ENCODE measurements at regions not wholly inside any gene's neighbourhood (a gene's known extent, or its start where the extent isn't known, plus 50 kb on each side); places are given as distances from the start of the nearest gene placed in this dataset.

DNA sequence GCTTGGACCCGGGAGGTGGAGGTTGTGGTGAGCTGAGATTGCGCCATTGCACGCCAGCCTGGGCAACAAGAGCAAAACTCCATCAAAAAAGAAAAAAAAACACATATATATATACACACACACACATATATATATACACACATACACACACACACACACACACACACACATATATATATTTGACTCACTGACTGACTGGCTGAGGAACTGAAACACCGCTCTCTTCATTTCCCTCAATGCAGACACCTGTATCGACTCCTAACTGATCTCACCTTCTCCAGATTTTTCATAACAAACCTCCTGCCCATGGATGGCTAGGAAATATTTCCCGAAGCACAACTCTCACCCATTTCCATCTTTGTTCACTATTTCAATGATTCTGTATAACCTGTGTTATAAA lies 140.7 kb upstream of the ANO3 start:
- H3K9me3 ChIP-seq (ENCODE audit: control extremely low read depth in 1 of 5, control insufficient read depth in 4 of 5, insufficient read depth in 2 of 5, low read depth in 1 of 5, low read length in 4 of 5), result no peaks in the 10 kb centered on the region
- H3K4me1 ChIP-seq (ENCODE audit: control extremely low read depth in 1 of 4, control insufficient read depth in 4 of 4, insufficient read depth in 4 of 4, low read length in 3 of 4), result no peaks in the 10 kb centered on the region
- ChIA-PET CTCF (no interaction called here), POLR2A (no interaction called here)
- no peaks in the 10 kb centered on the region for H3K27me3 ChIP-seq (replicated peaks in 2 of 5; ENCODE audit: control insufficient read depth in 4 of 5, insufficient read depth in 5 of 5, low read length in 4 of 5)
- H3K27ac ChIP-seq (ENCODE audit: insufficient read depth in 1 of 2, low read depth in 1 of 2, low read length in 2 of 2, poor library complexity in 1 of 2, severe bottlenecking in 2 of 2), result no peak overlapping the region
- H3K4me3 ChIP-seq (ENCODE audit: control insufficient read depth in 1 of 7, extremely low read depth in 1 of 7, insufficient read depth in 4 of 7, low read depth in 2 of 7, low read length in 6 of 7), result no peak overlapping the region
- WGBS (ENCODE audit: insufficient coverage), result 93% methylated on average over 3 of the region's 6 CpGs
- no peak for DNase-seq
- H3K36me3 ChIP-seq (ENCODE audit: control insufficient read depth in 4 of 4, insufficient read depth in 4 of 4, low read length in 3 of 4), result no peaks in the 10 kb centered on the region

DNA sequence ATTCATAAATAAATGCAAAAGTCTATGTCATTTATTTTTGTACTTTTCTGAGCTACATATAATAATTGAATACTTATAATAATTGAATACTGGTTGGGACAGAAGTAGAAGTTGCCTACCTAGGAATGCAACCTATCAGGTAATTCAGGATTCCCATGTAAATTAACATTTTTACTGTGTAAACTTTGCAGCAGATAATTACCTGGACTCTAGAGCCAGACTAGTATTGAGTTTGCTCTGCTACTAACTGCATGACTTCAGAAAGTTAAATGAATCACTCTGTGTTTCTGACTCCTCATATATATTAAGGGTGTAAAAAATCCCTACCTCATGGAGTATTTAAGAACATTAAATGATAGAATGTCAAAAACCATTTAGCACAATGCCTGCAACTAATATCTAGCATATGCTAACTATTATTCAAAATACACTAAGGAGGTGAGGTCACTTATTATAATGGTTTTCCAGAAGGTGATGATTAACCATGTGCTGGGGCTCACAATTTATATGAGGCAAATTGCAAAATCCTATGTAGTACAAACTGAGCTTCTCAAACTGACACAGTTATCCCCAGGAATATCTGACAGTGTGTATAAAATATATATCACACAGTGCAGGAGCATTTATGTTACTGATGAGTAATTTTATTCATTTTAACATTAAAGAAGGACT lies 138.1 kb upstream of the ANO3 start:
- Histone ChIP-seq H3K27me3 (replicated peaks in 2 of 5; ENCODE audit: control insufficient read depth in 4 of 5, insufficient read depth in 5 of 5, low read length in 4 of 5) (no peaks in the 10 kb centered on the region), H3K36me3 (ENCODE audit: control insufficient read depth in 4 of 4, insufficient read depth in 4 of 4, low read length in 3 of 4) (no peaks in the 10 kb centered on the region), H3K9me3 (ENCODE audit: control extremely low read depth in 1 of 5, control insufficient read depth in 4 of 5, insufficient read depth in 2 of 5, low read depth in 1 of 5, low read length in 4 of 5) (no peaks in the 10 kb centered on the region), H3K27ac (ENCODE audit: insufficient read depth in 1 of 2, low read depth in 1 of 2, low read length in 2 of 2, poor library complexity in 1 of 2, severe bottlenecking in 2 of 2) (no peak overlapping the region), H3K4me3 (ENCODE audit: control insufficient read depth in 1 of 7, extremely low read depth in 1 of 7, insufficient read depth in 4 of 7, low read depth in 2 of 7, low read length in 6 of 7) (no peak overlapping the region), H3K4me1 (ENCODE audit: control extremely low read depth in 1 of 4, control insufficient read depth in 4 of 4, insufficient read depth in 4 of 4, low read length in 3 of 4) (no peaks in the 10 kb centered on the region)
- no peak for DNase-seq
- ChIA-PET POLR2A (no interaction called here), CTCF (no interaction called here)

DNA sequence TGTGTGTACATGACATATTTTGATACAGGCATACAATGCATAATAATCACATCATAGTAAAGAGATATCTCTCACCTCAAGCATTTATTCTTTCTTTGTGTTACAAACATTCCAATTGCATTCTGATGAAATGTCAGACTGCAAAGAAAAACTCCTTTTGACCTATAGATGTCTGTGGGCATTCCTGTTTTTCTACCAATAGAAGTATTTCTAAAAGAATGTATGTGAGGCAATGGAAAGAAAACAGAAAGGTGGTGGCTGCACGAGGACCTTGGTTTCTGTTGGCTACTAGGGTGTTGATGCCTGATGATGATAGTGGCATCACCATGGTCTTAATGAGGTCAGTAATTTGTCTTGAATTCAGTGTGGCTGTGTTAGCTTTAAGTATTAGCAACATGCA lies 137.0 kb upstream of the ANO3 start:
- H3K4me3 ChIP-seq (ENCODE audit: control insufficient read depth in 1 of 7, extremely low read depth in 1 of 7, insufficient read depth in 4 of 7, low read depth in 2 of 7, low read length in 6 of 7), result no peak overlapping the region
- WGBS (ENCODE audit: insufficient coverage), result 91% methylated on average over 1 of the region's 1 CpG
- DNase-seq, result no peak

DNA sequence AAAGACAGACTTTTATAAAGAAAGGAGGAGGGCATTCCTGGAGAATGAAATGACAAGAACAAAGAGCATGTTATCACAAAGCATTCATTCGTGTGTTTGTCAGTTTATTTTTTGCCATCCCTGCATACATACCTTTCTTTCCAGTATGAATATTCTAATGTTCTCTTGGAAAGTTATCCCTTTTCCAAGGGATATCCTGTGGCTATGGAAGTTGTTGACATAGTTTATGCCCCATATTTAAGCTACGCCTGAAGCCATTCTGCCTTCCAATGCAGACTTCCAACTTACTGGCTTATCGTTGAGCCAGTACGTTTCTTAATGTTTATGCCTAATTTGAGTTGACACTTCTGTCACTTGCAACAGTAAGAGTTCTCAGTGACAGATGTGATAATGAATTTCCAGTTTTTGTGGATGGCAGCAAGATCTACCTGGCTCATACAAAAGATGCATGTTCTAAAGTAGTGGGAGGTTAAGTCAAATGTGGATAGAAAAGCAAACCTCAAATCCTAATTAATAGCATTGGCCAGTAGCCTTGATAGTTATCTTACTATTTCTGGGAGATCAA lies 133.3 kb upstream of the ANO3 start:
- Histone ChIP-seq H3K27ac (ENCODE audit: insufficient read depth in 1 of 2, low read depth in 1 of 2, low read length in 2 of 2, poor library complexity in 1 of 2, severe bottlenecking in 2 of 2) (no peak overlapping the region), H3K36me3 (ENCODE audit: control insufficient read depth in 4 of 4, insufficient read depth in 4 of 4, low read length in 3 of 4) (no peaks in the 10 kb centered on the region), H3K4me1 (ENCODE audit: control extremely low read depth in 1 of 4, control insufficient read depth in 4 of 4, insufficient read depth in 4 of 4, low read length in 3 of 4) (no peaks in the 10 kb centered on the region), H3K4me3 (ENCODE audit: control insufficient read depth in 1 of 7, extremely low read depth in 1 of 7, insufficient read depth in 4 of 7, low read depth in 2 of 7, low read length in 6 of 7) (no peak overlapping the region), H3K9me3 (ENCODE audit: control extremely low read depth in 1 of 5, control insufficient read depth in 4 of 5, insufficient read depth in 2 of 5, low read depth in 1 of 5, low read length in 4 of 5) (no peaks in the 10 kb centered on the region), H3K27me3 (replicated peaks in 2 of 5; ENCODE audit: control insufficient read depth in 4 of 5, insufficient read depth in 5 of 5, low read length in 4 of 5) (no peaks in the 10 kb centered on the region)
- ChIA-PET POLR2A (no interaction called here), CTCF (no interaction called here)
- DNase-seq, result no peak
- WGBS (ENCODE audit: insufficient coverage), result 100% methylated on average over 1 of the region's 4 CpGs

More for the DNA sequence above, 137.0 kb upstream of the ANO3 start:
- ChIA-PET POLR2A (no interaction called here), CTCF (no interaction called here)
- Histone ChIP-seq H3K9me3 (ENCODE audit: control extremely low read depth in 1 of 5, control insufficient read depth in 4 of 5, insufficient read depth in 2 of 5, low read depth in 1 of 5, low read length in 4 of 5) (no peaks in the 10 kb centered on the region), H3K4me1 (ENCODE audit: control extremely low read depth in 1 of 4, control insufficient read depth in 4 of 4, insufficient read depth in 4 of 4, low read length in 3 of 4) (no peaks in the 10 kb centered on the region), H3K36me3 (ENCODE audit: control insufficient read depth in 4 of 4, insufficient read depth in 4 of 4, low read length in 3 of 4) (no peaks in the 10 kb centered on the region), H3K27me3 (replicated peaks in 2 of 5; ENCODE audit: control insufficient read depth in 4 of 5, insufficient read depth in 5 of 5, low read length in 4 of 5) (no peaks in the 10 kb centered on the region), H3K27ac (ENCODE audit: insufficient read depth in 1 of 2, low read depth in 1 of 2, low read length in 2 of 2, poor library complexity in 1 of 2, severe bottlenecking in 2 of 2) (no peak overlapping the region)

DNA sequence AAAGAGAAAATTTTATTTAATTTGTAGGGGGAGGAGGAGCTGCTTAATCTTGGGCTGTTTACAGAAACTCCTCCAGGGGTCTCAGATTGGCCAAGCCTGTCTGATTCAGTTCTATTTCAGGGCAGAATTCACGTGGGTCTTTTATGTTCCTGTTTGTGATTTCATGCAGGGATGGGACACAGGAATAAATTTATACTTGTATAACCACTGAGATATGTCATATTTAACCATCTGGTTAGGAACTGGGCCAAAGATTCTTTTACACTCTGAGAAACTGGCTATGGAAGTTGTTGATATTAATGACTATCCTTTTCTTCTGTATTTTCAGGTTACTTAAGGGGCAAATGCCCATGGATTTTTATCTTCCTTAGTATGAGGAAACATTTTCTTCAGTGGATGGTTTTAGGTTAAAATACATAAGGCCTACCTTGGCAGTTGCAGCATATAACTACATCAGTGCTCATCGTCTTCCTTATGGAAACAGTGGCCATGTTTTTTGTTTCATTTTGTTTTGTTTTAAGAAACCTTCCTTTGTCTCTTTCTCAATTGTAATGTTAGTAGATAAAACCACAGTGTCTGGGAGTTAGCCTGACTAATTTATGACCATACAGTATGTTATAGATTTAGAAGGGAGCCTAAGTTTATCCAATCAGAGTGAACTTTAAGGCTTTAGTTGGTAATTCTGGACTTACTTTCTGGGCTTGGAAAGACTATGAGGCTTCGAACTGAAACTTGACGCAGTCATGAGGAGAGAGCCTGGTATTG lies 132.4 kb upstream of the ANO3 start:
- ChIA-PET POLR2A (no interaction called here), CTCF (no interaction called here)
- no peak overlapping the region for H3K4me3 ChIP-seq (ENCODE audit: control insufficient read depth in 1 of 7, extremely low read depth in 1 of 7, insufficient read depth in 4 of 7, low read depth in 2 of 7, low read length in 6 of 7)
- no peak for DNase-seq
- H3K4me1 ChIP-seq (ENCODE audit: control extremely low read depth in 1 of 4, control insufficient read depth in 4 of 4, insufficient read depth in 4 of 4, low read length in 3 of 4), result no peaks in the 10 kb centered on the region
- WGBS (ENCODE audit: insufficient coverage), result 90% methylated on average over 2 of the region's 4 CpGs
- H3K27ac ChIP-seq (ENCODE audit: insufficient read depth in 1 of 2, low read depth in 1 of 2, low read length in 2 of 2, poor library complexity in 1 of 2, severe bottlenecking in 2 of 2), result no peak overlapping the region
- no peaks in the 10 kb centered on the region for H3K27me3 ChIP-seq (replicated peaks in 2 of 5; ENCODE audit: control insufficient read depth in 4 of 5, insufficient read depth in 5 of 5, low read length in 4 of 5)
- no peaks in the 10 kb centered on the region for H3K9me3 ChIP-seq (ENCODE audit: control extremely low read depth in 1 of 5, control insufficient read depth in 4 of 5, insufficient read depth in 2 of 5, low read depth in 1 of 5, low read length in 4 of 5)
- no peaks in the 10 kb centered on the region for H3K36me3 ChIP-seq (ENCODE audit: control insufficient read depth in 4 of 4, insufficient read depth in 4 of 4, low read length in 3 of 4)

DNA sequence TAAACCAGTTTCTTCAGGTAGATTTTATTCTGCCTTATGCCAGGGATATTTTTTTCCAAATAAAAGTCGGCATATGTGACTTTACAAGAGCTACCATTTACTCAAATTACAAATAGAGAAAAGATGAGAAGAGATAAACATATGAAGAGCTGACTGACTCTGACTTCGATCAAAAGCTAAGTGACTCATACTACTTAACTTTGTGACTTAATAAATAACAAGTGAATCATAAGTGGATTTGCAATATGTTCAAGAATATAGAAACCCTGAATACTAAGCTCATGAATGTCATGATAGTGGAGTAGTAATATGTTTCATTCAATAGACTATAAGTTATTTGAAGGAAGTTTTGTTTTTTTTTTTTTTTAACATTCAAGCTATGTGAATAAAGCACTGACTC lies 130.5 kb upstream of the ANO3 start:
- DNase-seq, result no peak
- no peaks in the 10 kb centered on the region for H3K27me3 ChIP-seq (replicated peaks in 2 of 5; ENCODE audit: control insufficient read depth in 4 of 5, insufficient read depth in 5 of 5, low read length in 4 of 5)
- H3K4me1 ChIP-seq (ENCODE audit: control extremely low read depth in 1 of 4, control insufficient read depth in 4 of 4, insufficient read depth in 4 of 4, low read length in 3 of 4), result no peaks in the 10 kb centered on the region
- no peak overlapping the region for H3K27ac ChIP-seq (ENCODE audit: insufficient read depth in 1 of 2, low read depth in 1 of 2, low read length in 2 of 2, poor library complexity in 1 of 2, severe bottlenecking in 2 of 2)
- H3K4me3 ChIP-seq (ENCODE audit: control insufficient read depth in 1 of 7, extremely low read depth in 1 of 7, insufficient read depth in 4 of 7, low read depth in 2 of 7, low read length in 6 of 7), result no peak overlapping the region
- no peaks in the 10 kb centered on the region for H3K36me3 ChIP-seq (ENCODE audit: control insufficient read depth in 4 of 4, insufficient read depth in 4 of 4, low read length in 3 of 4)
- no CpG with 5 or more reads among the region's 2 CpGs for WGBS (ENCODE audit: insufficient coverage)
- POLR2A ChIA-PET, result no interaction called here
- no peaks in the 10 kb centered on the region for H3K9me3 ChIP-seq (ENCODE audit: control extremely low read depth in 1 of 5, control insufficient read depth in 4 of 5, insufficient read depth in 2 of 5, low read depth in 1 of 5, low read length in 4 of 5)
- CTCF ChIA-PET, result interaction anchor here (0.6 kb wide), 1 partner anchor 15 kb away, joined by 3 read pairs; no protein-coding TSS in a partner anchor

DNA sequence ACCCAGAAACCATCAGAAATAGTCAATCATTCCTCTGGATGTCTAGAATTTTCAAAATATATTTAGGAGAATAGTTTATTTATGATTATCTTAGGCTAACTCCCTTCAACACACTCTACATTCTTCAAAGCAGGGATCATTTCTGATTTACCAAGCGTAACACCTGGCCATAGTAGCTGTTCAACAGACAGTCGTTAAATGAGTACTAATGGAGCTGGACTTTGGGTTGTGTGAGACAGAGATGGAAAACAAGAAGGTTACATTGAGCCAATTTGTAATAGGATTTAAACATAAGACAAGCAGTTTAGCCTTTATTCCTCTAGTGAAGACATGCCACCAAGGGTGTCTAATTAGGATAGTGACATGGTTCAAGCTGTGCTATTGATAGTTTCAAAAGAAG lies 129.2 kb upstream of the ANO3 start:
- Histone ChIP-seq H3K4me3 (ENCODE audit: control insufficient read depth in 1 of 7, extremely low read depth in 1 of 7, insufficient read depth in 4 of 7, low read depth in 2 of 7, low read length in 6 of 7) (no peak overlapping the region), H3K27me3 (replicated peaks in 2 of 5; ENCODE audit: control insufficient read depth in 4 of 5, insufficient read depth in 5 of 5, low read length in 4 of 5) (no peaks in the 10 kb centered on the region), H3K27ac (ENCODE audit: insufficient read depth in 1 of 2, low read depth in 1 of 2, low read length in 2 of 2, poor library complexity in 1 of 2, severe bottlenecking in 2 of 2) (no peak overlapping the region), H3K4me1 (ENCODE audit: control extremely low read depth in 1 of 4, control insufficient read depth in 4 of 4, insufficient read depth in 4 of 4, low read length in 3 of 4) (no peaks in the 10 kb centered on the region), H3K36me3 (ENCODE audit: control insufficient read depth in 4 of 4, insufficient read depth in 4 of 4, low read length in 3 of 4) (no peaks in the 10 kb centered on the region), H3K9me3 (ENCODE audit: control extremely low read depth in 1 of 5, control insufficient read depth in 4 of 5, insufficient read depth in 2 of 5, low read depth in 1 of 5, low read length in 4 of 5) (no peaks in the 10 kb centered on the region)
- POLR2A ChIA-PET, result no interaction called here
- no peak for DNase-seq
- 100% methylated on average over 2 of the region's 2 CpGs for WGBS (ENCODE audit: insufficient coverage)
- CTCF ChIA-PET, result no interaction called here
